MCF 10A (cell line): ENCODE measurements at regions not wholly inside any gene's neighbourhood (a gene's known extent, or its start where the extent isn't known, plus 50 kb on each side); places are given as distances from the start of the nearest gene placed in this dataset.
A peak's percentile ranks its signal among the peaks of the same experiment; 100 is the strongest.

Experiments used
- BruUV-seq: library from RNA; stranded (reverse); fragments of 400-500 nt; replicated peaks from 2 replicates; lab custom pipeline; 2021; lab: Mats Ljungman, UMichigan
- CTCF ChIA-PET: fragments of 300-600 bp; sonication (Branson Sonifier 250); formaldehyde crosslinking; extraction: SDS; loops from one replicate; lab custom pipeline; 2021; ENCODE audit warnings: antibody characterized with exemption, inconsistent platforms; lab: Yijun Ruan, JAX
- POLR2A ChIA-PET: fragments of 300-600, 350-650 bp; sonication (Branson Sonifier 250); formaldehyde crosslinking; extraction: SDS; loops from one replicate; lab custom pipeline; 2020; ENCODE audit warnings: antibody characterized with exemption, inconsistent platforms; lab: Yijun Ruan, JAX
- DNase-seq: peaks from one replicate; pipeline ENCODE4 v3.0.0-alpha.2; 2018; ENCODE audit not compliant: unreplicated experiment
- H3K27ac Mint-ChIP-seq: one replicate; pipeline ENCODE4 v1.8.0; 2022; ENCODE audit warnings: mild to moderate bottlenecking, low read depth, mixed read lengths; ENCODE audit not compliant: unreplicated experiment
- H3K27me3 Mint-ChIP-seq: one replicate; pipeline ENCODE4 v1.8.0; 2022; ENCODE audit warnings: mixed read lengths; ENCODE audit not compliant: insufficient read depth, unreplicated experiment
- H3K36me3 Mint-ChIP-seq: one replicate; pipeline ENCODE4 v1.8.0; 2022; ENCODE audit warnings: mild to moderate bottlenecking, moderate library complexity, mixed read lengths; ENCODE audit not compliant: insufficient read depth, unreplicated experiment
- H3K4me1 Mint-ChIP-seq: one replicate; pipeline ENCODE4 v1.8.0; 2022; ENCODE audit warnings: mixed read lengths; ENCODE audit not compliant: insufficient read depth, unreplicated experiment
- H3K4me3 Mint-ChIP-seq: one replicate; pipeline ENCODE4 v1.8.0; 2022; ENCODE audit warnings: mild to moderate bottlenecking, moderate library complexity, mixed read lengths; ENCODE audit not compliant: unreplicated experiment
- H3K9me3 Mint-ChIP-seq: one replicate; pipeline ENCODE4 v1.8.0; 2022; ENCODE audit warnings: mixed read lengths; ENCODE audit not compliant: unreplicated experiment
- intact Hi-C: fragments of 100-400 bp; cut with micrococcal nuclease; formaldehyde crosslinking; loops from 2 replicates; pipeline ENCODE4 v1.14.1; 2022
- TF ChIP-seq, protein P1 (sequence below): fragments of 200-600 bp; IDR thresholded peaks from one replicate; pipeline ENCODE4 v1.8.0; 2022; ENCODE audit warnings: antibody characterized with exemption, mild to moderate bottlenecking; ENCODE audit not compliant: unreplicated experiment

DNA sequence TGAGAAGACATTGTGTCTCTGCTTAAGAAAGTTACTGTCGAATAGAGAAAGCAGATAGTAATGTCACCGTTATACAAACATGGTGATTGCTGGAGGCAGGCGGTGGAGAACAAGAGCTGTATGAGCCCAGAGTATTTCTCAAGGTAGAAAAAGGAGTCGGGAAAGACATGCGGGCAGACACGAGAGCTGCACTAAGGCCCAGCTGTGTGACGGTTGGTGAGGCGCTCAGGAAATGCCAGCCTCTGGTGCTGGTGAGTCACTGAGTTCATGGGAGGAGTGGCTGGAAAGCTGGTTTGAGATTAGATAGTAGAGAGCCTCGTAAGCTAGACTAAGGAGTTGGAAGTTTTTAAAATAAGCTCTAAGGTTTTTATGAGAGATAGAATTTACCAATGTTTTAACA lies 390.9 kb upstream of the TRIB2 start:
- BruUV-seq = no TSS peak
- Mint-ChIP-seq H3K4me1 (peaks cover 23% of the 10 kb centered on the region), H3K4me3 (no peak overlapping the region), H3K27ac (peak overlapping the region; percentile 79), H3K9me3 (no peaks in the 10 kb centered on the region), H3K27me3 (no peaks in the 10 kb centered on the region), H3K36me3 (no peaks in the 10 kb centered on the region)
- POLR2A ChIA-PET = interaction anchor here (0.7 to 1.9 kb wide), 7 partner anchors 14 to 391 kb away, joined by 3 to 6 read pairs (median 4); partner anchors contain the start of gene TRIB2
- intact Hi-C loops = no loop called here
- TF ChIP-seq, protein P1, sequence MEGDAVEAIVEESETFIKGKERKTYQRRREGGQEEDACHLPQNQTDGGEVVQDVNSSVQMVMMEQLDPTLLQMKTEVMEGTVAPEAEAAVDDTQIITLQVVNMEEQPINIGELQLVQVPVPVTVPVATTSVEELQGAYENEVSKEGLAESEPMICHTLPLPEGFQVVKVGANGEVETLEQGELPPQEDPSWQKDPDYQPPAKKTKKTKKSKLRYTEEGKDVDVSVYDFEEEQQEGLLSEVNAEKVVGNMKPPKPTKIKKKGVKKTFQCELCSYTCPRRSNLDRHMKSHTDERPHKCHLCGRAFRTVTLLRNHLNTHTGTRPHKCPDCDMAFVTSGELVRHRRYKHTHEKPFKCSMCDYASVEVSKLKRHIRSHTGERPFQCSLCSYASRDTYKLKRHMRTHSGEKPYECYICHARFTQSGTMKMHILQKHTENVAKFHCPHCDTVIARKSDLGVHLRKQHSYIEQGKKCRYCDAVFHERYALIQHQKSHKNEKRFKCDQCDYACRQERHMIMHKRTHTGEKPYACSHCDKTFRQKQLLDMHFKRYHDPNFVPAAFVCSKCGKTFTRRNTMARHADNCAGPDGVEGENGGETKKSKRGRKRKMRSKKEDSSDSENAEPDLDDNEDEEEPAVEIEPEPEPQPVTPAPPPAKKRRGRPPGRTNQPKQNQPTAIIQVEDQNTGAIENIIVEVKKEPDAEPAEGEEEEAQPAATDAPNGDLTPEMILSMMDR = no peak
- CTCF ChIA-PET = interaction anchor here (0.5 to 1.1 kb wide), 2 partner anchors 435 to 676 kb away, joined by 3 to 4 read pairs; no protein-coding TSS in a partner anchor
- peak; percentile 82 for DNase-seq

DNA sequence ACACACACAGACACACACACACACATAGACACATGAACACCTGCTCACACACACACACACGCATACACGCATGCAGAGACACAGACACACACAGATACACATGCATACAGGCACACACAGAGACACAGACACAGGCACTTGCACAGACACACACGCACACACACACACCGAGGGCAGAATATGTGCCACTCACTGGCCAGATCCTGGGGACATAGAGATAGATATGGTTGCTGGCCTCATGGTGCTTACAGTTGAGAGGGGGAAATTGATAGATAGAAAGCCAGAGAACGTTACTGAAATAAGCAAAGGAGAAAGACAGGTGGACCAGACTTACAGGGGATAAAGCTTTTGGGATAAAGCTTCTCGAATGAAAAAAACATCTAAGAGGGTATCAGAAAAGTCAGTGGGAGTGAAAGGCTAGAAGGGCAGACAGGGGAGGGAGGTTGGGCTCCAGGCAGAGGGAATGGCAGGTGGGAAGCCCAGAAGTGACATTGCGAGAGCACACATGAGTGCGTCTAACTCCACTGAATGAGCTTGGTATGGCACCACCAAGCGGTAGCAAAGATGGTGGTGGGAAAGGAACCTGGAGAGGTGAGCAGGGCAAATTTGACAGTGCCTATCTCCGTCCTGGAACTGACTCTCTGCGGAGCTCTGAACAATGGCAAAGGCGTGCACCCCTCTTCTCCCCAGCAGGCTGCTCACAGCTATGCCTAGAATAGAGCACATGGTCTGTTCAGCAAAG lies 390.1 kb upstream of the TRIB2 start:
- peak overlapping the region; percentile 79 for H3K27ac Mint-ChIP-seq
- H3K4me3 Mint-ChIP-seq = no peak overlapping the region
- TF ChIP-seq, protein P1 = no peak
- POLR2A ChIA-PET = interaction anchor here (1.1 to 1.9 kb wide), 2 partner anchors 22 to 390 kb away, joined by 4 to 6 read pairs; partner anchors contain the start of gene TRIB2
- H3K4me1 Mint-ChIP-seq = peaks cover 18% of the 10 kb centered on the region
- BruUV-seq = no TSS peak
- no peaks in the 10 kb centered on the region for H3K9me3 Mint-ChIP-seq
- no peaks in the 10 kb centered on the region for H3K36me3 Mint-ChIP-seq
- CTCF ChIA-PET = interaction anchor here (0.5 to 1.5 kb wide), 4 partner anchors 13 to 677 kb away, joined by 3 to 4 read pairs (median 4); no protein-coding TSS in a partner anchor
- intact Hi-C loops = no loop called here
- no peak for DNase-seq
- H3K27me3 Mint-ChIP-seq = no peaks in the 10 kb centered on the region

DNA sequence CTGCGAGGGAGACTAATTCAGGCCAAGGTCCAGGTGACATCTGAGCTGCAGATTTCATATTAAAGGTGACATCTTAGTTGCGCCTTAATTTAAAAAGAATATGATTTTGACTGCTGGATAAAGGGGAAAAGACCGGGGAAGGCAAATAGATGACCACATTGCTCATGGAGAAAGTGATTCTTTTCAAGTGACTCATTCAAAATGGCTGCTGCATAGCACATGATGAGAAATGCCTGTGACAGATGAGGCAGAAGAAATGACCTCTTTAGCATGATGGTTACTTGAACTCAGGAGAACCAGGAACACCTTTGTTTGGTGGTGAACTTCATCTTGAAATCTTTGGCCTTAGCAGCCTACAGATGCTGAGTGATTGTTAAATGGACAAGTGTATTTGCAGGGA lies 385.8 kb upstream of the TRIB2 start:
- Mint-ChIP-seq H3K4me3 (no peak overlapping the region), H3K27ac (no peak overlapping the region), H3K36me3 (no peaks in the 10 kb centered on the region), H3K27me3 (no peaks in the 10 kb centered on the region), H3K9me3 (no peaks in the 10 kb centered on the region), H3K4me1 (peaks cover 12% of the 10 kb centered on the region)
- DNase-seq = no peak
- ChIA-PET CTCF (interaction anchor here (0.6 kb wide), 1 partner anchor 317 kb away, joined by 7 read pairs; no protein-coding TSS in a partner anchor), POLR2A (interaction anchor here (0.6 to 1.0 kb wide), 2 partner anchors 9 to 13 kb away, joined by 3 read pairs; no protein-coding TSS in a partner anchor)
- no TSS peak for BruUV-seq
- intact Hi-C loops = no loop called here
- TF ChIP-seq, protein P1 = no peak

DNA sequence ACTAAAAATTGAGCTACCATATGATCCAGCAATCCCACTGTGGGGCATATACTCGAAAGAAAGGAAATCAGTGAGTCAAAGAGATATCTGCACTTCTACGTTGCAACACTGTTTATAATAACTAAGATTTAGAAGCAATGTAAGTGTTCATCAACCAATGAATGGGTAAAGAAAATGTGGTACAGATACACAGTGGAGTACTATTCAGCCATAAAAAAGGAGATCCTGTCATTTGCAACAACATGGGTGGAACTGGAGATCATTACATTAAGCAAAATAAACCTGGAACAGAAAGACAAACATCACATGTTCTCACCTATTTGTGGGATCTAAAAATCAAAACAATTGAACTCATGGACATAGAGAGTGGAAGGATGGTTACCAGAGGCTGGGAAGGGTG lies 385.0 kb upstream of the TRIB2 start:
- no TSS peak for BruUV-seq

More for the DNA sequence above, 385.0 kb upstream of the TRIB2 start:
- Mint-ChIP-seq H3K27me3 (no peaks in the 10 kb centered on the region), H3K4me3 (no peak overlapping the region), H3K27ac (no peak overlapping the region), H3K4me1 (peaks cover 6% of the 10 kb centered on the region), H3K36me3 (no peaks in the 10 kb centered on the region), H3K9me3 (no peaks in the 10 kb centered on the region)
- TF ChIP-seq, protein P1 = no peak
- CTCF ChIA-PET = interaction anchor here (0.6 to 0.8 kb wide), 2 partner anchors 55 to 316 kb away, joined by 5 to 7 read pairs; no protein-coding TSS in a partner anchor
- intact Hi-C loops = no loop called here
- no peak for DNase-seq
- POLR2A ChIA-PET = interaction anchor here (1.1 kb wide), 1 partner anchor 15 kb away, joined by 3 read pairs; no protein-coding TSS in a partner anchor
